HG02642 (cell line): ENCODE measurements at regions not wholly inside any gene's neighbourhood (a gene's known extent, or its start where the extent isn't known, plus 50 kb on each side); places are given as distances from the start of the nearest gene placed in this dataset.
"Not testable (repeated sequence)": the region's sequence is repeated elsewhere in the genome, so short reads cannot be mapped to it uniquely, and the experiment has no call there.

Experiments used
- ATAC-seq: cut with Tn5 transposase; IDR thresholded peaks from one replicate; pipeline ENCODE4 v1.9.1; 2021; ENCODE audit warnings: mild to moderate bottlenecking; ENCODE audit not compliant: unreplicated experiment, poor library complexity

DNA sequence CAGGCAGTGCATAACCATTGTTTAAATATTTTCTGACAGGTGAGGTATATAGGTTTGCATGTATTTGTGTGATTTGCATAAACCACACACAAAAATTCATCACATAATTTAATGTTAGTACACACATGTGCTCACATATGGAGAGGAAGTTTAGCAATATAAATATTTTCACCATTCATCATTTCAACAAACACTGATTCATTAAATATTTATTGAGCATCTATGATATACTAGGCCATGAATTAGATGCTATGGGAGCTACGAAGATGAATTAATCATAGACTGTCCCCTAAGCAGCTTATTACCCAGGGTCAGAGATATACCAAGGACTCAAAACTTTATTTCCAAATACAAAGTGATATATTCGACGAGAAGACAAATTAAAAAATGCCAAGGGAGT, 311.6 kb upstream of the PIK3C3 start:
- ATAC-seq, result no peak

DNA sequence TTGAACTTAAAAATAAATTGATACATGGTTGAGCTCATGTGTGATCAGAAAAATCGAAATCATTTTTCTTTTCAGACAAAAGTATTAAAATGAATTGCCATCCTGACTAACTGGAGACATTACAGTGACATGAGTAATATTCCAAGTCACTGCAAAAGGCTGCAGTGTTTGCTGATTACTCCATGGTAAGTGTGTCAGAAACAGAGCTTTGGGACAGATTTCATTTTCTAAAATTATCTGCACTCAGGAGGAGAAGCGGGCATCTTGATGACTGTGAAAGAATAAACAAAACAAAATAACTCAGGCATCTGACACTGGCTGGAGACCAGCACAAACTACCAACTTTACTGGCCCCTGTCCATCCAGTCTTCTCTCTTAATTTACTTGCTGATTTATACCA, 312.3 kb upstream of the PIK3C3 start:
- no peak for ATAC-seq

DNA sequence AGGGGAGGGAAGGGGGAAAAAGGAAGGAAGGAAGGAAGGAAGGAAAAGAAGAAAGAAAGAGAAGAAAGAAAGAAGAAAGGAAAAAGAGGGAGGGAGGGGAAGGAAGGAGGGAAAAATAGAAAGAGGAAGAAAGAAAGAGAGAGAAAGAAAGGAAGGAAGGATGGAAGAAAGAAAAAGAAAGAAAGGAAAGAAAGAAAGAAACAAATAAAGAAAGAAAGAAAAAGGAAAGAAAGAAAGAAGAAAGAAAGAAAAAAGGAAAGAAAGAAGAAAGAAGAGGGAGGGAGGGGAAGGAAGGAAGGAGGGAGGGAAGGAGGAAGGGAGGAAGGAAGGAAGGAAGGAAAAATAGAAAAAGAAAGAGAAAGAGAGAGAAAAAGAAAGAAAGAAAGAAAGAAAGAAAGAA, 315.8 kb upstream of the PIK3C3 start:
- no peak for ATAC-seq

DNA sequence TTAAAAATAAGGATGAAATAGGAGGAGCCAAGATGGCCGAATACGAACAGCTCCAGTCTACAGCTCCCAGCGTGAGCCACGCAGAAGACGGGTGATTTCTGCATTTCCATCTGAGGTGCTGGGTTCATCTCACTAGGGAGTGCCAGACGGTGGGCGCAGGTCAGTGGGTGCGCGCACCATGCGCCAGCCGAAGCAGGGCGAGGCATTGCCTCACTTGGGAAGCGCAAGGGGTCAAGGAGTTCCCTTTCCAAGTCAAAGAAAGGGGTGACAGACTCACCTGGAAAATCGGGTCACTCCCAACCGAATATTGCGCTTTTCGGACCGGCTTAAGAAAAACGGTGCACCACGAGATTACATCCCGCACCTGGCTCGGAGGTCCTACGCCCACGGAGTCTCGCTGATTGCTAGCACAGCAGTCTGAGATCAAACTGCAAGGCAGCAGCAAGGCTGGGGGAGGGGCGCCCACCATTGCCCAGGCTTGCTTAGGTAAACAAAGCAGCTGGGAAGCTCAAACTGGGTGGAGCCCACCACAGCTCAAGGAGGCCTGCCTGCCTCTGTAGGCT, 323.2 kb upstream of the PIK3C3 start:
- not testable (repeated sequence) for ATAC-seq

DNA sequence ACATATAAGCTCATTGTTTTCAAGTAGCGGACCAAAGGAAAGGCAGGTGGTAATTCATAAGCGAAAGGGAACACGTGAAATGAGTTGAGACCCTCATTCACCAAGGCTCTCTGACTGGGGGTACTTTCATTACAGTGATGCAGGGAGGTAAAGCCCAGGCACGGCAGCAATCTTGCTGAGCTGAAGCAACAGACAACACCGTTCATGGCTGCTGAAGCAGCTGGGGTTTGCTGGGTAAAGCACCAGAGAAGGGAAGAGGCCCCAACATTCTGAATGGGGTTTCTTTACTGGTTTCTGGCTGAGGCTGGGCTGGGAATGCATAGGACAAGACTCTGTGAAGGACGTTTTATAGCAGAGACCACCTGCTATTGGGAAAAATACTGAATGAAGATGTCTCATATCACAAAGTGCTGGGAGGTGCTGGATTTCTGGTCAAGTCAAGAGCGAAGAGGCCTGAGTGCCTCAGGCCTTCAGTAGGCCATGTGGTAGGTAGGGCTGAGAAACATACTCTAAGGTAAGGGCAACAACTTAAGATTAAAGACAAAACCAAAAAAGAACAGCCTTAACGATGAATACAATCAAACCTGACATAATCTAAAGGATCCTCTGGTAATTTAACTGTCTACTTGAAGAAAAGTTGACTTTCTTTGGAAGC, 324.7 kb upstream of the PIK3C3 start:
- no peak for ATAC-seq

DNA sequence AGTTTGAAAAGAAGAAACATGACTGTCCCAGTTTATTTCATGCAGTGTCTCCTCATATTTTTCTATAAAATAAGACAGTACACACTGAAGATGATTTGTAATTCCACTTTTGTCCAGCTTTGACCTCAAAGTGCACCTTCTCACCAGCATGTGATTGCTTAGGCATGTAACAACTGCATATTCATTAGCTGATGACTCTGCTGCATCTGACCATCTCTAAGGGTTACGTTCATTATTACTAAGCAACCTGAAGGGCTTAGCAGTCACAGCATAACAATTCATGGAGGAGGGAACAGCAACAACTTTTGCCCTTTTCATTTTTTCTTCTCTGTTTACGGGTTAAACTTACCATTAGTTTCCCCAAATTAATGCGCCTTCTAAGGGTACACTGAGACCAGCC, 330.6 kb upstream of the PIK3C3 start:
- ATAC-seq, result no peak

DNA sequence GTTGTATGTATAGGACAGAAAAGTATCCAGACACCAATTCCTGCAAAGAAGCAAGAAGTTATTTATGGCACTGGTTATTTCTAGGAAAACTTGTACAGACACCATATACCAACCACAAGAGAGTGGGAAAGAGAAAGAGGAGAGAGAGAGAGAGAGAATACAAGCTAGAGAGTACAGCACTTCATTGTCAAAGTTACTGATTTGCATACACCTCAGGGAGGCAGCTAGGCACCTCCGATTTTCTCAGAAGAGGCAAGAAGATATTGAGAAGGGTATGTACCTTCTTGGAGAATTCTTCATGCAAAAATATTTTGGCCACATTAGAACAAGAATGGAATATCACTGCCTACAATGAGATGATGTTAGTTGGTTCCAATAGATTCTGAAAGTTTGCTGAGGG, 333.9 kb upstream of the PIK3C3 start:
- ATAC-seq, result no peak

DNA sequence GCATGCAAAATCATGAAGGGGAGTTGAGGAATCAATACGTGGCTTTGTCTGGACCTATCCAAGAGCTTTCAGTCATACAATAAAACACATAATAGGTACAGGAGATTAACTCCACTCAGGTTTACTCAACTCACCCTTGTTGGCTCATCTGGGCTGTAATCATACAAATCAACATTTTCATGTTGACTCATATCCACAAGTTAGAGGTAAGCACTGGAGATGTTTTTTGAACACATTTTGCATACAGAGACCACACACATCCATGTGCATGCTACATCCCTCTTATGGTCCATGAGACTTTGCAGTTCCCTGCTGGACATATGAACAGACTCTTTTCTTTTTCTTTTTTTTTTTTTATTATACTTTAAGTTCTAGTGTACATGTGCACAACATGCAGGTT, 336.9 kb upstream of the PIK3C3 start:
- ATAC-seq, result no peak

DNA sequence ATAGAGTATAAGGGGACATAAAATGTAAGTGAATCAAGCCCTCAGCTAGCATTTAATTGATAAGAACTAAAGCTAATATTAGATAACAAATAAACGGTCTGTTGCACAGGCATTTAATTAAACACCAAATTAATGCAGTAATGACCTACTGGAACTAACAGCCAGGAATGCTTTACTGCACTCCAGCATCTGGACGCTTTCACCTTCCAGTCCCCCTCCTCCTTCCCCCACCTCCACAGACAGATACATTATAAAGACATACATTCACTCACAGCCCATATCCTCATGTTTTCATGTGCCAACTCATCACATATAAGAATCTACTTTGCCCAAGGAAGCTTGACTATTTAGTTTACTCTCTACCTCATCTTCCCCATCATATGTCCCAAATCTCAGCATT, 337.4 kb upstream of the PIK3C3 start:
- ATAC-seq, result no peak

DNA sequence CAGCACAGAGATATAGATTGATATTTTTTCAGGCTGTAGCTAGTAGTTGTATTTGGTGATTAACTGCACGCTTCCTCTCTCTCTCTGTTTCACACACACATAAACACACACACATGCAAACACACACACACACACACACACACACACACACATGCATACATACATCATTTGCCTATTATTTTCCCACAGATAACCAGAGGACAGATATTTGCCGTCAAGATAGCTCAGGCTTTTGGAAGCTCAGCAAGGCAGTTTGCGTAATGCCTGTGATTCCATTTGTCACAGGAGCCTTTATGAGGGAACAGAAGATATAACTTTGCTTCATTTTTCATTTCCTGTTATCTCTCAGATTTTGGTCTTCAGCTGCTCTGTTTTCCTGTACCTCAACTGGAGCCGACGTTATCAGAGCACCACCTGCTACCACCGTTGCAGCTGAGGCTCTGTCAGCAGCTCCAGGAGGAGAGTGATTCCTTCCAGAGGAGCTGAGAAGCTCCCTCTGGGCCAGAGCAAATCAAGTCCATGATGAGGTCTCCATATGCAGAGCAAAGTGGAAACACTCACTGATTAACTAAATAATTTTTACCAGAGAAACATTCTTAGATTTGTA, 341.9 kb upstream of the PIK3C3 start:
- no peak for ATAC-seq

DNA sequence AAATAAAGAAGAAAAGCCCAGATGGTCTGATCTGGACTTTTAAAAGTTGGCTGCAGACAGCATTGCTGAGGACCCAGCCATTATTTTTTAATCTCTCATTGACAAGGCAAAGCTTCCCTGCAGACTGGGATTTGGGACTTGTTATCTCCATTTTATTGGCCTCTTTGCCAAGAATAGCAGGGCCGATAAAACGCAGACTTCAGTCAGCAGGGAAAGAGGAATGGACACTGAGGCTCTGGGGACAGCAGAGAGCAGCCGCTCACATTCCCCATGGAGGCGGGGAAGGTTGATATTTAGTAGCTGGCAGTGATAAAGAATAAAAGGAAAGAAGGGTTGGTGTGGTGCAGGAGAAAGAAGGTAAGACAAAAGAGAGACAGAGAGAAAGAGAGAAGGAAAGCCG, 350.1 kb upstream of the PIK3C3 start:
- ATAC-seq, result no peak

DNA sequence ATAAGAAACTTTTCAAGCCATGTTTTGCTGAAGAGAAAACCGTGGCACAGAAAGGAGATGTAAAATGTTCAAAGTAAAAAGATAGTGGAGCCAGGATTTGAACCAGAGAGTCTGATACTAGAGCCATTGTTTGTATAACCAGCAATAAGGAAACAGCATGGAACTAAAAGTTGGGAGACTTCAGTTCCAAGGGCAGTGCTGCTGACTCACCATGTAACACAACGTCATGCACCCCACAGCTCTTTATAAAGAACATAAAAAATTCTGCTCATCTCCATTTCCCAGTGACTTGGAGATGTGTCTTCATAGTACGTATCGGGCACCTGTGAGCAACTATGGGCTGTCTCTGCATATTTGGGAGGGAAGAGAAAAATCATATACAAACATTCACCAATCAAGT, 353.0 kb upstream of the PIK3C3 start:
- no peak for ATAC-seq

DNA sequence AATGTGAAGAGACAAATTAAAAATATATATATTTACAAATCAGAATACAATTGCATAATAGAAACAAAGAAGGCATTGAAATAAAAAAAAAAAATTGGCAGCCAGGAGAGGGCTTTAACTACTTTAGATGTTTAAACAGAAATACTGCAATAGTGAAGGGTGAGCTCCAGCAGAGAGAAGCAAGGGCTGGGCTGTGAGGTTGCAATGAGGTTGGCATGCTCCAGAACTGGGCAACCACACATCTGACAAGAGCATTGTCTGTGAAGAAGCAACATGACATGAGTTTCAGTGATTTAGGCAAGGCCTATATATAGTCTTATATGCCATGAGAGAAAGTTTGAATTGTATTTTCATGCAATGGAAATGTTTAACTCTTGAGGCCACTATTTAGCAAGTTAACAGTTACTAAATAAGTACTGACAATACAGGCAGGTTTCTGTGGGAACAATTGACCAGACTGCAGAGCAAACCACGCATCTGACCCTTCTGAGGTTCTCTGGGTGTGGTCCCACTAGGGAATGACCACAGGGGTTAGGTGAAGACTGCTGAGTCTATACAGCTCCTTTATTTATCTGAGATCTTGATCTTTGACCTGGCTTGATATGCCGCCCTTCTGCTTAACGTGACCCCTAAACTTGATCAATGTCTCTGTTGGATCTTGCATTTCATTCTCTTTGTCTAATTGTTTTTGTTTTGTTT, 354.2 kb upstream of the PIK3C3 start:
- ATAC-seq, result no peak

DNA sequence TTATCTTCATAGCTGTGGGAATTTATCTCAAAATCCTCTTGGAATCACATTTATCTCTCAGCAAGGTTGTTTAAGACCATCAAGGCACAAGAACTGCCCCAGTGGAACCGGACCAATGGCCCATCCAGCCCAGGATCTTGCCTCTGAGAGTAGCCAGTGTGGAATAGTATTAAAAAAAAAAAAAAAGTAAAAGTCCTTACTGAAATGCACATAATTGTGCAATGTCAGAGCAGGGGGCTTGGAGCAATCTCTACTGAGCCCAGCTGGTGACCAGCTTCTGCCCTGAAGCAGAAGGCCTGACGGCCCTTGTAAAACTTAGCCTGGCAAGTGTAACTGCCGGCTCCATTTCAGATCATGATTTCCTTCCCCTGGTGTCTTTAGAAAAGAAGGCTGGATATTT, 355.6 kb upstream of the PIK3C3 start:
- no peak for ATAC-seq

DNA sequence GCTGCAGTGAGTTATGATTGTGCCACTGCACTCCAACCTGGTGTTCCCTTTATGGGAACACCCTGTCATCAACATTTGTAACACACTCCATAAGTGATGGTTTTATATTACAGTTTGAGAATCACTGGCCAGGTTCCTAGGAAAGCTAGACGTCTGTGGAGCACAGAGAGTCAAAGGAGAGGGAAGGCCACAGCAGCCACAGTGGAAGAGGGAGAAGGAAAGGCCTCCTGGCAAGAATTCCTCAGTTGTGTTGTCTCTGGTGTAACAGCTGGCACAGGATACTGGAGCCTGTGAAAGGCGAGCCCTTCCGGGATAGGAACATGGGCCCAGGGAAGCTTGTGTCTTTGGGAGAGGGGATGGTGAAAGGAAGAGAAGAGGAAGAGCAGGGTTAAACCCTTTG, 360.5 kb upstream of the PIK3C3 start:
- ATAC-seq, result no peak

DNA sequence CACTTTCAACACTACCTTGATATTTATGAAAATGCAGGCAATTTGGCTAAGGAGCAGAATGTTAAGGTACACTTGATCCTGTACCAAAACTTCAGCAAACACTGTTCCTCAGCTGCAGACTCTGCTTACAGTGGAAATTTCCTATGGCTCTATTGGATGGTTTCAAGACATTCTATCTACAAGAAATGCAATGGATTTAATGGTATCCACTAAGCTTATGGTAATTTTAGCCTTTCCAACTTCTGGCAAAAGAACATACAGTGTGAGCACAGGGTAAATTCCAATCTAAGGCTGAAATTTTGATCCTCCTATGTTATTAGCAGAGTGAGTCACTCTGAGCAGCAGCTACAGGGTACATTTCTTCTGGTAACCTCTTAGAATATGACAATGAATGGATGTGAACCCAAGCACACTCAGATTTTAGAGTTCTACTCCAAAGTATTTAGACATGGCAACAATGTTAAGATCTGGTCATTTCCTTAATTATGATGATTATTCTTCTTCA, 361.8 kb upstream of the PIK3C3 start:
- no peak for ATAC-seq

DNA sequence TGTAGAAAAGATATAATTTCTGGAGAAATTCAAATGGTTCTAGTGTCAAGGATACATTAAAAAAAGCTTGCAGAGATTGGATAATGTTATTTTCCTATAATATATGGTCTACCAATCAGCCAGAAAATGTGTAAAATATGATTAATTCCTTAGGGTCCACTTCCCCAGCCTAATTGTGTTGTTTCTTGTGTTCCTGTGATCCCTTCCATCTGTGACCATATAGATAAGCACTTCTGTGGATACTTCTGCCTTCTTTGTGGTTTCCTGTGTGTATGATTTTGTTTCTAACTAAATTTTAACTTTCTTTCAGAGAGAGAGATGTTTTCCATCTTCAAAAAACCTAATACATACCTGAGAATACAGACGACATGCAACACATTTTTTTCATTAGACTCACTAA, 367.1 kb upstream of the PIK3C3 start:
- no peak for ATAC-seq

DNA sequence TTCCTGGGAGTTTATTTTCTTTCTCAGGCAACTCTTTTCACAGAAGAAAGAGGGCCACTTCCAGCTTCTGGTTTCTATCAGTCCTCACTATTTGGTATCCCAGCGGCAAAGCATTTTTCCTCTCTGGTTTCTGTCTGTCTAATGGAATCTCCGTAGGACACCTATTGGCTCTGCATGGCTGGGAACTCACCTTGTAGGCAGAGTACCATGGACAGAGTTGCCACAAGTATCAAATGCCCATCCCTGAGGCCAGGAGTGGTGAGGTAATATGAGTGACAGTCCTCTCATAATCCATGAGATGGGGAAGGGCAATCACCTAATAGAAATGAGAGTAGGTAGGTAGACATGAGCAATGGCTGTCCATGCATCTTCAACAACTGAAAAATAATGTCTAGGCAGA, 369.5 kb upstream of the PIK3C3 start:
- no peak for ATAC-seq

DNA sequence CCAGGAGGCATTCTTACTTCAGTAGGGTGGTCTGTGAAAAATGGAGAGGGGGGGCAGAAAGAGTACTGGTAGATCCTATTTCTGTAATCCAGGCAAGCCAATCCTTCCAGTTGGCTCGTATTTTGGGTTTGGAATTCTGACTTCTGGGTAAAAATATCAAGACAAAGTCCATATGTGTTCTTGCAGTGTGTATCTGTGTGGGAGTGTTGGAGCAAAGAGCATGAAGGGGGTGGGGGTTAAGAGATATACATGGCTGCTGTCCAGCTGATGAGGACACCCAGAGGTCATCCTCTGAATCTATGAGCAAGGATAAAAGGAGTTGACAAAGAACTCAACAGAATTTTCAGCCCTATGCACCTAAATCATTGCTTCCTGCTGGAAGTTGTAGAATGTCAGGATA, 375.8 kb upstream of the PIK3C3 start:
- ATAC-seq, result no peak

DNA sequence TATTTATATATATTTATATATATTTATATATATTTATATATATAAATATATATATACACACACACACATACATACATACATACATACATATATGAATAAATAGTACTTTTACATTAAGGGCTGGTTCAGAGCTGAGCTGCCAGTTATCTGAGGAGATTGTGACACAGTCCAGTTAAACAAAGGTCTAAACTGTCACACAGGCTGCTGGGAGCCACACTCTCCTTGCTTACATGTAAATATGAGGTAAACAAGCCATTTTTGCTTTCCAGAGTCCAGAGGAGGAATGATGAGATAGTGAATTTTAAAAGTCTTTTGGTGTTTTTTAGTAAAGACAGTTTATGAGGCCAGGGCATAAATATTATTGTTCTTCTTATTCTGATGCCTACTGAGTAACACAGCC, 377.5 kb upstream of the PIK3C3 start:
- no peak for ATAC-seq

DNA sequence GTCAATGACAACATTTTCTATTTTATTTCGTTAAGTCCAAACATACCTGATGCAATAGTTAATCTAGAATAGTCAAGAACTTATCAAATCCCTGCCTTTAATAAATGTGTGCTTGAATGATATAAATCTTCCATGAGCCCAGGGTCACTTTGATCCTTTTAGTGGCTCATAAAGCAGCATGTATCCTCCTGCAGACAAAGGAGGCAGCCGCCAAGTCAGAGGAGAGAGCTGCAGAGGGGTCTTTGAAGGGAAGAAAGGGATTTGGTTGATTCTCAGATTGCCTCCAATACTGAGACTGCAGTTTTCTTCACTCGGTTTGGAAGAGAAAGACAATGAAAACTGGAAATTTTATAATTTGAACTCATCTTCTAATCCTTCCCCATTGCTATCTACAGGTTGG, 378.4 kb upstream of the PIK3C3 start:
- ATAC-seq, result no peak
